HCT116 (cell line): ENCODE measurements at regions not wholly inside any gene's neighbourhood (a gene's known extent, or its start where the extent isn't known, plus 50 kb on each side); places are given as distances from the start of the nearest gene placed in this dataset.

Experiments
- ATAC-seq: fragments of 200-7000 bp; cut with Tn5 transposase; 2 replicates; pipeline ENCODE4 v1.9.1; 2020; ENCODE audit warnings: mild to moderate bottlenecking, moderate library complexity
- BruUV-seq: library from RNA; stranded (reverse); fragments of 400-500 nt; replicated peaks from 2 replicates; lab custom pipeline; 2021; lab: Mats Ljungman, UMichigan
- CTCF ChIA-PET: fragments of 300-600 bp; sonication (Branson Sonifier 250); formaldehyde crosslinking; loops from one replicate; lab custom pipeline; 2021; ENCODE audit warnings: antibody characterized with exemption; lab: Charles Lee
- POLR2A ChIA-PET: fragments of 300-600, 350-600 bp; sonication (Branson Sonifier 250); formaldehyde crosslinking; loops from one replicate; lab custom pipeline; 2021; ENCODE audit warnings: antibody characterized with exemption; lab: Charles Lee
- RAD21 ChIA-PET, 2 experiments: fragments of 300-600 bp; sonication (Branson Sonifier 250); formaldehyde crosslinking; loops; one replicate each; lab custom pipeline; 2023; ENCODE audit warnings: low total read pairs in 2 of 2; ENCODE audit not compliant: uncharacterized antibody in 2 of 2, unreplicated experiment in 2 of 2, low non-redundant PET in 1 of 2; lab: Charles Lee
- DNase-seq: peaks from one replicate; pipeline ENCODE4 v3.0.0-alpha.2; 2010; ENCODE audit warnings: low read depth, low spot score
- H2AFZ ChIP-seq: fragments of 200-600 bp; shearing (Covaris generic), sonication (generic); 2 replicates; pipeline ENCODE4 v1.6.1; 2017; ENCODE audit warnings: low read depth, mixed run types, mixed read lengths, antibody characterized with exemption, low read length; ENCODE audit not compliant: poor library complexity, severe bottlenecking
- H3K27ac ChIP-seq: 2 replicates; pipeline ENCODE4 v1.5.1; 2012; ENCODE audit warnings: low read depth, low read length
- H3K27me3 ChIP-seq: fragments of 200-600 bp; sonication (generic); 2 replicates; pipeline ENCODE4 v1.6.1; 2016; ENCODE audit warnings: mixed run types, low read length, mixed read lengths; ENCODE audit not compliant: insufficient read depth
- H3K36me3 ChIP-seq, 2 experiments: fragments of 200-500 bp in 1 of 2; fragments of 200-600 bp in 1 of 2; sonication (Bioruptor generic) in 1 of 2; sonication (generic) in 1 of 2; 2 replicates each; pipeline versions ENCODE4 v1.5.1 to v1.6.1; 2014 to 2016; ENCODE audit warnings: low read length in 2 of 2, inconsistent platforms in 1 of 2, mixed read lengths in 1 of 2, mixed run types in 1 of 2; ENCODE audit not compliant: insufficient read depth in 2 of 2, control insufficient read depth in 1 of 2
- H3K4me1 ChIP-seq, 2 experiments: fragments of 200-600 bp in 1 of 2; sonication (generic) in 1 of 2; 2 replicates each; pipeline versions ENCODE4 v1.5.1 to v1.6.1; 2012 to 2017; ENCODE audit warnings: low read length in 2 of 2, inconsistent platforms in 1 of 2, mild to moderate bottlenecking in 1 of 2, mixed read lengths in 1 of 2, mixed run types in 1 of 2, moderate library complexity in 1 of 2; ENCODE audit not compliant: insufficient read depth in 2 of 2, control insufficient read depth in 1 of 2
- H3K4me2 ChIP-seq: fragments of 200-600 bp; sonication (generic); 2 replicates; pipeline ENCODE4 v1.6.1; 2017; ENCODE audit warnings: mixed run types, low read length, mixed read lengths
- H3K4me3 ChIP-seq, 2 experiments: fragments of 200-600 bp in 1 of 2; sonication (generic) in 1 of 2; replicated peaks in 1 of 2; 2 replicates each; pipeline ENCODE4 v1.5.1; 2011 to 2016; ENCODE audit warnings: low read length in 2 of 2, control low read depth in 1 of 2, low read depth in 1 of 2, mild to moderate bottlenecking in 1 of 2, mixed read lengths in 1 of 2, mixed run types in 1 of 2
- H3K79me2 ChIP-seq: fragments of 200-600 bp; sonication (generic); 2 replicates; pipeline ENCODE4 v1.6.1; 2017; ENCODE audit warnings: mild to moderate bottlenecking, mixed run types, low read length, moderate library complexity, mixed read lengths; ENCODE audit not compliant: insufficient read depth
- H3K9ac ChIP-seq: fragments of 200-600 bp; sonication (generic); 2 replicates; pipeline ENCODE4 v1.6.1; 2016; ENCODE audit warnings: low read length, mixed read lengths
- H3K9me2 ChIP-seq: fragments of 200-600 bp; sonication (generic), shearing (Covaris generic); 2 replicates; pipeline ENCODE4 v1.6.1; 2017; ENCODE audit warnings: mixed run types, mild to moderate bottlenecking, moderate library complexity; ENCODE audit not compliant: insufficient read depth
- H3K9me3 ChIP-seq, 2 experiments: fragments of 200-500 bp in 1 of 2; fragments of 200-600 bp in 1 of 2; sonication (Bioruptor generic) in 1 of 2; sonication (generic) in 1 of 2; 2 replicates each; pipeline ENCODE4 v1.6.1; 2014 to 2017; ENCODE audit warnings: low read length in 2 of 2, mixed read lengths in 2 of 2, inconsistent platforms in 1 of 2, low read depth in 1 of 2, mild to moderate bottlenecking in 1 of 2, mixed run types in 1 of 2, moderate library complexity in 1 of 2; ENCODE audit not compliant: control insufficient read depth in 1 of 2, insufficient read depth in 1 of 2
- H4K20me1 ChIP-seq: fragments of 200-600 bp; sonication (generic), shearing (Covaris generic); 2 replicates; pipeline ENCODE4 v1.6.1; 2017; ENCODE audit warnings: mixed run types, mild to moderate bottlenecking, moderate library complexity; ENCODE audit not compliant: insufficient read depth
- CTCF ChIP-seq, 3 experiments: fragments of 200-600 bp in 1 of 3; sonication (generic) in 1 of 3; IDR thresholded peaks in 2 of 3; conservative IDR thresholded peaks in 1 of 3; 2 replicates each; pipeline ENCODE4 v1.5.1; 2012 to 2017; ENCODE audit warnings: low read depth in 2 of 3, low read length in 2 of 3, antibody characterized with exemption in 1 of 3, borderline replicate concordance in 1 of 3, control low read depth in 1 of 3, mild to moderate bottlenecking in 1 of 3, mixed read lengths in 1 of 3, mixed run types in 1 of 3, moderate library complexity in 1 of 3; ENCODE audit not compliant: insufficient read depth in 1 of 3
- ELF1 ChIP-seq: IDR thresholded peaks from 2 replicates; pipeline ENCODE4 v1.6.1; 2012; ENCODE audit warnings: low read depth, borderline replicate concordance
- EZH2 ChIP-seq: fragments of 200-600 bp; sonication (generic); IDR thresholded peaks from 2 replicates; pipeline ENCODE4 v1.6.1; 2017; ENCODE audit warnings: antibody characterized with exemption, mixed run types
- FOSL1 ChIP-seq: IDR thresholded peaks from 2 replicates; pipeline ENCODE4 v1.6.1; 2012; ENCODE audit warnings: low read depth
- POLR2A ChIP-seq: IDR thresholded peaks from 2 replicates; pipeline ENCODE4 v1.7.0; 2011; ENCODE audit warnings: borderline replicate concordance; ENCODE audit not compliant: insufficient read depth, insufficient read length; ENCODE audit errors: extremely low read depth
- POLR2AphosphoS5 ChIP-seq: IDR thresholded peaks from 2 replicates; pipeline ENCODE4 v1.6.1; 2011; ENCODE audit warnings: mild to moderate bottlenecking, low read depth, low read length, moderate library complexity
- REST ChIP-seq: IDR thresholded peaks from 2 replicates; pipeline ENCODE4 v1.6.1; 2012; ENCODE audit warnings: low read depth
- SP1 ChIP-seq: IDR thresholded peaks from 2 replicates; pipeline ENCODE4 v1.6.1; 2012; ENCODE audit warnings: low read depth
- SRF ChIP-seq: IDR thresholded peaks from 2 replicates; pipeline ENCODE4 v1.6.1; 2012; ENCODE audit warnings: low read depth
- TCF7L2 ChIP-seq: IDR thresholded peaks from 2 replicates; pipeline ENCODE4 v1.7.0; 2011; ENCODE audit warnings: borderline replicate concordance, inconsistent platforms; ENCODE audit not compliant: insufficient read depth, insufficient read length; ENCODE audit errors: extremely low read depth
- intact Hi-C: fragments of 100-400 bp; cut with micrococcal nuclease; formaldehyde crosslinking; loops from 2 replicates; pipeline ENCODE4 v1.10.0; 2022

DNA sequence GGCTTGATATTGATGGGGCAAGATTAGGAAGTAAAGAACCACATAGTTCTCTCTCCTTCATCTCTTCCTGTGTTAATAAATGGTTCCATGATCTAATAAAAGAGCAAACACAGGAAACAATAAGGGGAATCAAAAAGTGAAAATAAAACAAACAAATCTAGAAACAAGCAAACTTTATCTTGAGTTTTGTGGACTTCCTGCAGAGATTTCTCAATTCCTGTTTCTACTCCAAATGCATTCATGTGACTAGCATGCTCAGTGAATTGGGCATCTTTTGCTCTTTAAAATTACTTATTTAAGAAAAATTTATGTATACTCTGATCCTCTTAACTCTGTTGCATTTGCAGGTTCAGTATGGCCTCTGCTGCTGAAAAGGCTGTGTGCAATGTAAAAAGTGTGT lies 682.0 kb downstream of the KCTD8 start:
- TF ChIP-seq POLR2AphosphoS5: no peak
- TF ChIP-seq TCF7L2: no peak
- no peak for TF ChIP-seq ELF1
- H3K9me2 ChIP-seq: no peaks in the 10 kb centered on the region
- H3K9me3 ChIP-seq: peaks cover 19 to 37% of the 10 kb centered on the region in 2 experiments; a peak in 2 of 4 replicates
- H3K27ac ChIP-seq: no peak overlapping the region
- ChIA-PET CTCF (no interaction called here), POLR2A (no interaction called here), RAD21 (no interaction called here)
- H3K4me3 ChIP-seq: no peak overlapping the region
- ATAC-seq: no peak
- no peaks in the 10 kb centered on the region for H3K79me2 ChIP-seq
- no peak overlapping the region for H3K9ac ChIP-seq
- H2AFZ ChIP-seq: no peak overlapping the region
- no TSS peak for BruUV-seq
- intact Hi-C loops: no loop called here
- no peaks in the 10 kb centered on the region for H3K36me3 ChIP-seq
- H3K4me2 ChIP-seq: no peak overlapping the region
- H3K4me1 ChIP-seq: no peaks in the 10 kb centered on the region
- no peak for DNase-seq
- H4K20me1 ChIP-seq: no peaks in the 10 kb centered on the region
- no peaks in the 10 kb centered on the region for H3K27me3 ChIP-seq

DNA sequence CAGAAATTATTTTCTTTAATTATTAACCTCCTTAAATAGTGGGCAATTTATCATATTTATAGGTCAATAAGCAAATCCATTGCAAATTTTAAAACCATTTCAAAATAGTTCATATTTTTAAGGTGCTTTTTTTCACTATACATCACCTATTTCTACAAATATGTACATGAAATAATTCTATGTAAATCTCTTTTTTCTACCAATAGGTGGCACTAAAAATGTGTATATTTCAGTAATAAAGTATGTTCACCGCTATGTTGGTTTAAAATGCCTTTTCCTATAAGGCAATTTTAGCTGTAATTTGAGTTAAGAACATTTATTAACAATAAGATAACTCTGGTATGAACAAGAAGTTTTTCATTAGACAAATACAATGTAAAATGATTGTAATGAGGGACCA lies 672.2 kb downstream of the KCTD8 start:
- DNase-seq (no peak), ATAC-seq (no peak)
- H3K9me2 ChIP-seq: no peaks in the 10 kb centered on the region
- no peaks in the 10 kb centered on the region for H3K36me3 ChIP-seq
- intact Hi-C loops: no loop called here
- no TSS peak for BruUV-seq
- no peak overlapping the region for H3K4me2 ChIP-seq
- peaks cover 0 to 10% of the 10 kb centered on the region in 2 experiments; a peak in 2 of 4 replicates for H3K9me3 ChIP-seq
- ChIA-PET CTCF (no interaction called here), RAD21 (no interaction called here), POLR2A (no interaction called here)
- H2AFZ ChIP-seq: no peak overlapping the region
- no peak overlapping the region for H3K9ac ChIP-seq
- no peaks in the 10 kb centered on the region for H4K20me1 ChIP-seq
- H3K79me2 ChIP-seq: no peaks in the 10 kb centered on the region
- H3K4me1 ChIP-seq: no peaks in the 10 kb centered on the region
- no peak overlapping the region for H3K27ac ChIP-seq
- TF ChIP-seq CTCF (IDR thresholded peaks at IDR 0.05 in 2 of 3, conservative IDR thresholded peaks at IDR 0.05 in 1 of 3; ENCODE audit: borderline replicate concordance in 1 of 3, insufficient read depth in 1 of 3, low read depth in 2 of 3, low read length in 2 of 3): peak in 1 of 3 experiments; percentile 41; a peak in 2 of 6 replicates
- no peak for TF ChIP-seq SP1
- TF ChIP-seq REST: no peak
- no peak for TF ChIP-seq EZH2
- TF ChIP-seq TCF7L2: no peak
- TF ChIP-seq FOSL1: no peak
- no peak for TF ChIP-seq SRF
- TF ChIP-seq POLR2A: no peak
- H3K27me3 ChIP-seq: no peaks in the 10 kb centered on the region
- H3K4me3 ChIP-seq: no peak overlapping the region
